Ecto neural progenitor cell (in vitro differentiated cells): ENCODE measurements at regions not wholly inside any gene's neighbourhood (a gene's known extent, or its start where the extent isn't known, plus 50 kb on each side); places are given as distances from the start of the nearest gene placed in this dataset.

Experiments
- DNase-seq: peaks from one replicate; pipeline ENCODE4 v3.0.0-alpha.2; 2018; ENCODE audit warnings: low spot score

DNA sequence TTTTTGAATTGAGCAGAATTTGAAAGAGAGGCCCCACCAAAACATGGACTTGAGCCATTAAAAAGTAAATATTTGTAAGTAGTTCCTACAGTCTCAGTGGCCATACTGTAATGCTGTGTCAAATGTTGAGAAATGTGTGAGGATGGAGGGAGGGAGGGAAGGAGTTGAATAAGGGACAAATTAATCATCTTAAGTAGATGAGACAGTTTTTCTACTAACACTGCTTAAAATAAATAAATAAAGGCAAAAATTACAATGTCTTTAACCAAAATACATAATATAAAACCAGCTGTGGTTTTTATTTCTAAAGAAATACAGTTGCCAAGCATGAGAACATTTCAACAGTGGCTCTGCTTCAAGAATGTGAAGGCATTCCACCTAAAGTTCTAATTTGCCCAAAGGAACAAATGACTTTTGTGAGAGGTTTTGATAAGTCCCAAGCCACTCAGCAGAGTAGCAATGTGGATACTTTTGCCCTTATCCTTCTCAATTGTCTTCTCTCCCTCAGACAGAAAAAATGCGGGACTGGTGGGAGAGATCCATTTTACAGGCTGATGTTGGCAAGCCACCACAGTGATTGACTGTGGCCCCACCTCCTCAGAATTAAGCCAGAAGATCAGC is 427.0 kb upstream of the RARB start:
- DNase-seq: no peak

- no peak for DNase-seq
These were observed 426.0 kb upstream of the RARB start for GRCh38 chr3:25002052-25002451.

- DNase-seq: no peak
These were observed 419.9 kb upstream of the RARB start for GRCh38 chr3:25007974-25008658.

DNA sequence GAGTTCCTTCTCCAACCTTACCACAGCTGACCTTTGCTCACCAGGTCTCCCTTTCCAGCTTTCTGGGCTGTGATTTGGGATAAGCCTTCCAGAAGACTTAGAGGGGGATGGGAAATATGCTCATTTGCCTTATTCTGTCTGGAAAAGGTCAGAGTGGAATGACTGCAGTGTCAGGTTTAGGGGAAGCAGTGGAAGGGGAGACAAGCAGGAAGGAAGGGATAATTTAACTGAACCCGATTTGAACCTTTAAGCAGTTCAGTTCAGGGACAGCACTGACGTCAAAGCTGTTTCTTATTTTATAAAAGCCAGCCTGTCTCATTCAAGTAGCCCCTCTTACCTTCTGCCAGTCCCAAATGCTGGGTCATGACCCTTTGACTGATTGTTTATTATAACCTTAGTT is 418.4 kb upstream of the RARB start:
- DNase-seq: no peak

- no peak for DNase-seq
These were observed 412.5 kb upstream of the RARB start for GRCh38 chr3:25015599-25015998.

GRCh38 chr3:25018909-25019308 is 409.2 kb upstream of the RARB start:
- no peak for DNase-seq

- no peak for DNase-seq
These were observed 408.6 kb upstream of the RARB start for GRCh38 chr3:25019506-25019905.

DNA sequence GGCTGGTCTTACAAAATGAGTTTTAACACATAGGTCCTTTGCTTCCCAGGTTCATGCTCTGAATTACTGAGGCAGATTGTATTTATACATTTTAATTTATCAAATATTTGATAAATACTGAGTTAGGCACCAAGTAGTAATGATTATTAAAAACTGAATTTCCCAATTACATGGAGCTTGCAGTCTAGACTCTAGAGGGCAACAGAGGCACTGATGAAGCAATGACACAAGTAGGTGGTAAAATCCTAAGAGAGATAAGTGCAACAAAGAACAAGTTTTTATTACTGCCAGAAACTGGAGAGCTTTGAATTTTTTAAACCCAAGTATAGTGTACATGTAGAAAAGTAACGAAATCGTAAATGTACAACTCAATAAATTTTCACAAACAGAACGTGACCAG is 406.2 kb upstream of the RARB start:
- DNase-seq: no peak

DNA sequence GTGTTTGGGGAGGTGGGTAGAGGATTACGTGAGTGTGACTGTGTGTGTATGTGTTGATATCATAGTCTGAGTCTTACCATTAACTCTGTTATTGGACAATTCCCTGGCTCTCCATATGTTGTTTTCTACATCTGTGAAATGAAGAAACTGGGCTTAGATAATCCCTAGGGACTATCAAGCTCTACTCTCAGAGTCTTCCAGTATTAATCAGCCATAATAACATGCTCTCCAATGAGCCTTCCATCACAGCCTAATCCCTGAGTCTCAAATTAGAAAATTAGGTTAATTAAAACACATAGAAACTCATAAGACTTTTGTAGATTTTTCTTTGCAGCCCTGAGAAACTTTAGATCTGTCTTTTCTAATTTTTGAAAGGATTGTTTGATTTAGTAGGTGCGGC is 404.2 kb upstream of the RARB start:
- no peak for DNase-seq

GRCh38 chr3:25025236-25025635 is 402.8 kb upstream of the RARB start:
- DNase-seq: no peak

DNA sequence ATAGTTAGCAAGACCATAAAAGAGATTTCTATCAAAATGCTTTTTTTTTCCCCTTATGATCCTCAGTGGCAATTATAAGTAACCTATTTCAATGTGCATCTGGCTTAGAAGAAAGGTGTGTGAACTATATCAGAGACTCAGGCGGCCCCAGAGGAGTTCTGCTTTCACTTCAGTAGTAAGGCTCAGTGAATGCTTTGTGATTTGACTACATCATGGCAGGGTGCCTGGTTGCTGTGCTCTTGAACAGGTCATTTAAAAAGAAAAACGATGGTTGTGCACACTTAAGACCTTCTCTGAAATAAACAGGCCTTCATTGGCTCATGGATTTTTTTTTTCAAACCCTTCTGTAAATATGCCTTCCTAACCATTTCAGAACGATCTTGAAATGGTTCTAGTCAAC is 400.4 kb upstream of the RARB start:
- DNase-seq: no peak

- no peak for DNase-seq
These were observed 398.2 kb upstream of the RARB start for GRCh38 chr3:25029820-25030219.

- no peak for DNase-seq
These were observed 395.7 kb upstream of the RARB start for GRCh38 chr3:25032344-25032743.

- DNase-seq: peak; percentile 56
These were observed 394.5 kb upstream of the RARB start for GRCh38 chr3:25033407-25034029.

GRCh38 chr3:25035526-25035925 is 392.5 kb upstream of the RARB start:
- no peak for DNase-seq

- DNase-seq: no peak
These were observed 391.4 kb upstream of the RARB start for GRCh38 chr3:25036633-25037032.

DNA sequence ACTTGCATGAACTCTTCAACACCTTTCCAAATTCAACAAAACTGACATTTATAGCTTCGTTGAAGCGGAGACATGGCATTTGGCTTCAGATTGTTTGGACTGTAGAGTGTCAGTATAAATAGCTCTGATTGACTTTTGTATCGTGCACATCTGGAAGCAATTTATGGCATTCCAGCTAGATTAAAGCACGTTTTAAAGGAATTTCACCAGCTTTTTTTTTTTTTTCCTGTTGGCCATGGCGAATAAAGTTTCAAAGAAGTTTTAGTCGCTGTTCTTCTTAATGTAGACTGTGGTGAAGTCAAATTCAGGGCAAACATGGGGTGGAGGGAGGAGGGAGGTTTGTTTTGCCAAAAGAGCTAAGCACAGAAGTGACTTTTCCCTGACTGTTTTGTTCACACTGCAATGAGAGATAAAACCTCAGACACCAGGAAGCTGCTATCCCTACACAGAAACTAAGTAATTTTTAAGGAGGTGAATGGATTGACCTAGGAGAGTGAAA is 391.0 kb upstream of the RARB start:
- DNase-seq: no peak

DNA sequence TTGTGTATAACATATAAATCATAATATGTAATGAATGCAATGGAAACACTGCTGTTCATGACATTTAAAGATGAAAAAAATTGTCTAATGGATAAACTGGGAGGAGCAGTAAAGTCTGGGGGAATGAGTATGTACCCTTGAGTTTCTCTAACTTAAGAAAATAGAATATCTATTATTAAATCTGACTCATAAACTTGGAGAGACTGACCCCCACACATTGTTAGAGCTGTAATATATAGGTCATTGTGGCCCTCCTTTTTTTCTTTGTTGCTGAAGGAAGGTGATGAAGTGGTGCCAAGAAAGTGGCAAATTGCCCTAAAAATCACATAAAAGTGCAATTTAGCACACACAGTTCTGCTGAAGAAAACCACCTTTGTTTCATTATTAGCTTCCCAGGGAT is 389.8 kb upstream of the RARB start:
- DNase-seq: no peak

- DNase-seq: no peak
These were observed 389.1 kb upstream of the RARB start for GRCh38 chr3:25038922-25039321.

DNA sequence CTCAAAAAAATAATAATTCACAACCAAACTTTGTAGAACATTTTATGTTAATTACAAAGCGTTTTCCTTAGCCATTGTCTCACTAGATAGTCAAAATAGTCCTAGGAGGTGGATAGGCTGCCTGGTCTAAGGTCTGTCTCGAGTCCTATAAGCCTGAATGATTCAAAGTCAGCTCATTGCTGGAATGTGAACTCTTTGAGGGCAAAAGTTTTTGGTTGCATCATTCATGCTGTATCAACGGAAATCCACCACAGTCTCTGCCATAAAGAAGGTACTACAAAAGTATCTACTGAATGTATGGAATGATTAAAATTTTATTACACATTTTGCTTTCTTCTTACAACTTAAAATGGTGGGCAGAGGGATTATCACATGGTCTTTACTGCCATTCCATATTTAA is 387.3 kb upstream of the RARB start:
- no peak for DNase-seq

DNA sequence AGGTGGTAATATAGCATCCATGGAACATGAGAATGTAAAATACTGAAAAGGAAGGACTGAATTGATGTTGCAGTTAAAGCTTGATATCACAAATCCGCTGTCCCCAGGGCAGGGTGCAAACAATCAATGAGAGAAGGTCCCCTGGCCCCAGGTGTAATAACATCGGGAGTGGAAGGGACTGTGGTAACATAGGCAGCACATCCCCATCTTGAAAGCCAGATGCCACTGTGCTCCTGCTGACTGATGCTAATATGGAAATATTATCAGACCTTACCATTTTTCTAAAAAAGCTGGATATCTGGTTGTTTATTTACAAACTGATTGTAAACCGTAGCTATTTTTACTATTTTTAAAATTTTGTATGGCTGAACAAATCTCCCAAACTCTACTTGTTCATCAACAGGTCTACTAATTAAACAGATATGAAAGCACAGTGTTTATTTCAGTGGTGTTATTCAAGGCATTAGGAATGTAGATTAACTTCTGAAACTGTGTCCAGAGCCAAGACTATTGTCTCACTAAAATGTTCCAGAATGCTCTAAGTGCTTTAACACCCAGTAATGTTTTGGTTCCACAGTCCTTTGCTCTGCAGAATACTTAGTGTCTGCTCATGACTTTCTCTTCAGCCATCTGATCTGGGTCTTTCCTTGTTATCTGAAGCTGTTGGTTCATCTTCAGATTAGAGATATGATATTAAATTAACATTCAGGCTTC is 386.0 kb upstream of the RARB start:
- DNase-seq: no peak

- DNase-seq: no peak
These were observed 384.9 kb upstream of the RARB start for GRCh38 chr3:25043177-25043576.

DNA sequence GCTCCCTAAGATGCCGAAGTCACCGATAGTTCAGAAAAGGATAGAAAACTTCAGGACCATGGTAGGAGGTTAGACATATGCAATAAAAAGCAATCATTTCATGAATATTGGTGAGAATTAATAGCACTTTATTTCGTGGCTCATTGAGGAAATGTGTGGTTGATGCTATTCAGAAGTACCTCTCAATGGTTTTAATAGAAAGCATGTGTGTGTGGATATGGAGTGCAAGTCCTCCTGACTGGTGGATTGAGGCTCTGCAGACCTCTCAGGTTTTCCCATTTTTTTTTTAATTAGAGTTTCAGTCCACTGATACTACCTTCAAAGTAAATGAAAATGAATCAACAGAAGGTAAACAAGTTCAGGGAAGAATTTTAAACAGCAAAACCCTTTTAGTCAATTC is 384.3 kb upstream of the RARB start:
- no peak for DNase-seq
